Endothelial cell of umbilical vein (primary cell): ENCODE measurements at regions not wholly inside any gene's neighbourhood (a gene's known extent, or its start where the extent isn't known, plus 50 kb on each side); places are given as distances from the start of the nearest gene placed in this dataset.
A peak's percentile ranks its signal among the peaks of the same experiment; 100 is the strongest.

Source experiments
- BruUV-seq: library from RNA; stranded (reverse); fragments of 400-500 nt; replicated peaks from 2 replicates; lab custom pipeline; 2021; lab: Mats Ljungman, UMichigan
- CTCF ChIA-PET: fragments of 300-600, 350-600 bp; sonication (Branson Sonifier 250); formaldehyde crosslinking; loops from one replicate; lab custom pipeline; 2021; ENCODE audit warnings: antibody characterized with exemption, inconsistent platforms; lab: Charles Lee
- POLR2A ChIA-PET: fragments of 300-600, 350-600 bp; sonication (Branson Sonifier 250); formaldehyde crosslinking; loops from one replicate; lab custom pipeline; 2021; ENCODE audit warnings: antibody characterized with exemption, inconsistent platforms; lab: Charles Lee
- DNase-seq: peaks from one replicate; pipeline ENCODE4 v3.0.0-alpha.2; 2011; ENCODE audit warnings: low read depth, low spot score
- FAIRE-seq: peaks from 2 replicates; lab custom pipeline; 2011; peaks lifted over from hg19 to GRCh38; lab: Jason Lieb, UNC
- H2AFZ ChIP-seq: 2 replicates; pipeline ENCODE4 v1.6.0; 2012; ENCODE audit warnings: low read depth, low read length, control low read depth, inconsistent platforms
- H3K27ac ChIP-seq: 2 replicates; pipeline ENCODE4 v1.5.1; 2011; ENCODE audit warnings: low read depth, mild to moderate bottlenecking, control low read depth, low read length, moderate library complexity; ENCODE audit not compliant: insufficient read depth
- H3K27me3 ChIP-seq, 2 experiments: 2 replicates each; pipeline versions ENCODE4 v1.6.0 to v1.6.1; 2011; ENCODE audit warnings: low read length in 2 of 2, mixed read lengths in 1 of 2; ENCODE audit not compliant: control insufficient read depth in 2 of 2, insufficient read depth in 2 of 2
- H3K36me3 ChIP-seq, 2 experiments: 2 replicates in 1 of 2; 3 replicates in 1 of 2; pipeline ENCODE4 v1.5.1; 2011; ENCODE audit warnings: low read length in 2 of 2, mild to moderate bottlenecking in 1 of 2, moderate library complexity in 1 of 2; ENCODE audit not compliant: control insufficient read depth in 2 of 2, insufficient read depth in 2 of 2; ENCODE audit errors: extremely low read depth in 1 of 2
- H3K4me1 ChIP-seq: 3 replicates; pipeline ENCODE4 v1.5.1; 2011; ENCODE audit warnings: mild to moderate bottlenecking, low read length; ENCODE audit not compliant: control insufficient read depth, insufficient read depth; ENCODE audit errors: extremely low read depth
- H3K4me2 ChIP-seq: 2 replicates; pipeline ENCODE4 v1.6.1; 2011; ENCODE audit warnings: low read length, control low read depth, mixed read lengths; ENCODE audit not compliant: insufficient read depth
- H3K4me3 ChIP-seq, 3 experiments: fragments of 200-600 bp in 1 of 3; sonication (generic), shearing (Covaris generic) in 1 of 3; replicated peaks in 1 of 3; 2 replicates each; pipeline ENCODE4 v1.5.1; 2011 to 2016; ENCODE audit warnings: control low read depth in 3 of 3, low read length in 3 of 3, mild to moderate bottlenecking in 2 of 3, inconsistent platforms in 1 of 3, low read depth in 1 of 3, moderate library complexity in 1 of 3; ENCODE audit not compliant: insufficient read depth in 1 of 3
- H3K79me2 ChIP-seq: 2 replicates; pipeline ENCODE4 v1.6.0; 2012; ENCODE audit warnings: low read length, inconsistent platforms; ENCODE audit not compliant: control insufficient read depth, insufficient read depth
- H3K9ac ChIP-seq: replicated peaks from 2 replicates; pipeline ENCODE3; 2011; ENCODE audit warnings: low read length, control low read depth; ENCODE audit not compliant: insufficient read depth; ENCODE audit errors: extremely low read depth
- H3K9me1 ChIP-seq: replicated peaks from 3 replicates; pipeline ENCODE4 v1.6.0; 2011; ENCODE audit warnings: mild to moderate bottlenecking, low read length; ENCODE audit not compliant: control insufficient read depth, insufficient read depth; ENCODE audit errors: extremely low read depth
- H3K9me3 ChIP-seq: replicated peaks from 2 replicates; pipeline ENCODE4 v1.5.1; 2012; ENCODE audit warnings: low read length, inconsistent platforms; ENCODE audit not compliant: control insufficient read depth, insufficient read depth
- H4K20me1 ChIP-seq: replicated peaks from 2 replicates; pipeline ENCODE3; 2011; ENCODE audit warnings: mild to moderate bottlenecking, low read length; ENCODE audit not compliant: control insufficient read depth, insufficient read depth; ENCODE audit errors: extremely low read depth
- EZH2 ChIP-seq: IDR thresholded peaks from 2 replicates; pipeline ENCODE4 v1.6.1; 2012; ENCODE audit warnings: borderline replicate concordance, low read depth, mild to moderate bottlenecking, moderate library complexity, low read length, inconsistent platforms; ENCODE audit not compliant: severe bottlenecking
- FOS ChIP-seq: IDR thresholded peaks from 2 replicates; pipeline ENCODE4 v1.6.1; 2011; ENCODE audit warnings: mild to moderate bottlenecking, low read length, moderate library complexity, borderline replicate concordance; ENCODE audit not compliant: insufficient read depth
- GATA2 ChIP-seq: IDR thresholded peaks from 2 replicates; pipeline ENCODE4 v1.7.0; 2011; ENCODE audit warnings: low read depth, mild to moderate bottlenecking, moderate library complexity, mixed read lengths, low read length; ENCODE audit not compliant: insufficient read length, insufficient read depth
- JUN ChIP-seq: IDR thresholded peaks from 2 replicates; pipeline ENCODE4 v1.6.1; 2011; ENCODE audit warnings: borderline replicate concordance, low read depth; ENCODE audit not compliant: insufficient read length, insufficient read depth
- MAX ChIP-seq: IDR thresholded peaks from 2 replicates; pipeline ENCODE4 v1.6.1; 2011; ENCODE audit not compliant: insufficient read depth, insufficient read length
- MYC ChIP-seq: IDR thresholded peaks from one replicate; pipeline ENCODE4 v1.6.1; 2011; ENCODE audit warnings: mild to moderate bottlenecking, low read depth, low read length
- POLR2A ChIP-seq: IDR thresholded peaks from 2 replicates; pipeline ENCODE4 v1.6.1; 2012; ENCODE audit warnings: low read depth, mild to moderate bottlenecking, control low read depth, low read length
- POLR2AphosphoS5 ChIP-seq: IDR thresholded peaks from 2 replicates; pipeline ENCODE4 v1.6.1; 2012; ENCODE audit warnings: low read depth, mild to moderate bottlenecking, control low read depth, low read length, moderate library complexity; ENCODE audit not compliant: insufficient read depth
- dilution Hi-C: fragments of 300-500 bp; cut with MboI; formaldehyde crosslinking; loops from one replicate; pipeline ENCODE4 v1.15.0; 2019; ENCODE audit warnings: low sequenced_read_pairs; ENCODE audit not compliant: extremely low pct_ligation_motif_present
- intact Hi-C: fragments of 100-400 bp; cut with micrococcal nuclease; formaldehyde crosslinking; loops from one replicate; pipeline ENCODE4 v1.10.0; 2022
- TF ChIP-seq, protein P1 (sequence below), 2 donors: IDR thresholded peaks; 1 replicate in 1 of 2; 2 replicates in 1 of 2; pipeline ENCODE4 v1.5.1; 2011; ENCODE audit warnings: low read length in 2 of 2, mild to moderate bottlenecking in 2 of 2, moderate library complexity in 2 of 2, control low read depth in 1 of 2, inconsistent platforms in 1 of 2, low read depth in 1 of 2; ENCODE audit not compliant: insufficient read depth in 1 of 2; ENCODE audit errors: extremely low read depth in 1 of 2

DNA sequence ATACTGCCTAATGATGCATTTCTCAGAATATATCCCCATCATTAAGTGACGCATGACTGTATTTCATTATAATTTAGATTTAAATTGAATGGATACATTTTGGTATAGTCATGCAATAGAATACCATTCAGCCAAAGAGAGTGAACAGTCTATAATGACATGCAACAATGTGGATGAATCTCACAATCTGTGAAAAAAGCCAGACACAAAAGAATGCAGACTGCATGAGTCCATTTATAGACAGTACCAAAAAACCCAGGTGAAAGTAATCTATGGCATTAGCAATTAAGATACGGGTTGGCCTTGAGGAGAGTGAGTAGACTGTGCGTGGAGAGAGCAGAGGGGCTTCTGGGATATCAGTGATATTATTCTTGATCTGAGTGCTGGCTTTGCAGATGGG is 239.7 kb upstream of the PGRMC2 start:
- dilution Hi-C loops: no loop called here
- DNase-seq (no peak), FAIRE-seq (peak; percentile 4)
- no peaks in the 10 kb centered on the region for H3K79me2 ChIP-seq
- H3K27ac ChIP-seq: no peak overlapping the region
- no peaks in the 10 kb centered on the region for H3K27me3 ChIP-seq
- ChIA-PET POLR2A (no interaction called here), CTCF (interaction anchor here (0.5 to 1.0 kb wide), 2 partner anchors 9 to 286 kb away, joined by 3 read pairs; no protein-coding TSS in a partner anchor)
- no peaks in the 10 kb centered on the region for H3K36me3 ChIP-seq
- no peaks in the 10 kb centered on the region for H3K9me3 ChIP-seq
- no peak overlapping the region for H2AFZ ChIP-seq
- TF ChIP-seq GATA2 (no peak), FOS (no peak)
- intact Hi-C loops: loop anchor here (10.0 kb wide), 1 partner anchor 567 kb away; the partner anchor contains the start of genes C4orf33 and SCLT1
- H3K4me3 ChIP-seq: no peak overlapping the region
- no peaks in the 10 kb centered on the region for H4K20me1 ChIP-seq
- H3K4me2 ChIP-seq: no peak overlapping the region
- no TSS peak for BruUV-seq
- H3K9ac ChIP-seq: no peak overlapping the region
- peaks cover 43% of the 10 kb centered on the region for H3K4me1 ChIP-seq
- no peaks in the 10 kb centered on the region for H3K9me1 ChIP-seq

- Histone ChIP-seq H3K4me1 (peaks cover 54% of the 10 kb centered on the region), H4K20me1 (no peaks in the 10 kb centered on the region), H3K9me3 (no peaks in the 10 kb centered on the region), H3K4me2 (no peak overlapping the region), H3K27ac (no peak overlapping the region), H3K9me1 (no peaks in the 10 kb centered on the region), H3K36me3 (no peaks in the 10 kb centered on the region), H2AFZ (peak overlapping the region; percentile 13), H3K27me3 (no peaks in the 10 kb centered on the region), H3K4me3 (no peak overlapping the region), H3K79me2 (no peaks in the 10 kb centered on the region), H3K9ac (no peak overlapping the region)
- intact Hi-C loops (loop anchor here (10.0 kb wide), 1 partner anchor 569 kb away; the partner anchor contains the start of genes C4orf33 and SCLT1), dilution Hi-C loops (no loop called here)
- FAIRE-seq (no peak), DNase-seq (no peak)
- TF ChIP-seq, protein P1, sequence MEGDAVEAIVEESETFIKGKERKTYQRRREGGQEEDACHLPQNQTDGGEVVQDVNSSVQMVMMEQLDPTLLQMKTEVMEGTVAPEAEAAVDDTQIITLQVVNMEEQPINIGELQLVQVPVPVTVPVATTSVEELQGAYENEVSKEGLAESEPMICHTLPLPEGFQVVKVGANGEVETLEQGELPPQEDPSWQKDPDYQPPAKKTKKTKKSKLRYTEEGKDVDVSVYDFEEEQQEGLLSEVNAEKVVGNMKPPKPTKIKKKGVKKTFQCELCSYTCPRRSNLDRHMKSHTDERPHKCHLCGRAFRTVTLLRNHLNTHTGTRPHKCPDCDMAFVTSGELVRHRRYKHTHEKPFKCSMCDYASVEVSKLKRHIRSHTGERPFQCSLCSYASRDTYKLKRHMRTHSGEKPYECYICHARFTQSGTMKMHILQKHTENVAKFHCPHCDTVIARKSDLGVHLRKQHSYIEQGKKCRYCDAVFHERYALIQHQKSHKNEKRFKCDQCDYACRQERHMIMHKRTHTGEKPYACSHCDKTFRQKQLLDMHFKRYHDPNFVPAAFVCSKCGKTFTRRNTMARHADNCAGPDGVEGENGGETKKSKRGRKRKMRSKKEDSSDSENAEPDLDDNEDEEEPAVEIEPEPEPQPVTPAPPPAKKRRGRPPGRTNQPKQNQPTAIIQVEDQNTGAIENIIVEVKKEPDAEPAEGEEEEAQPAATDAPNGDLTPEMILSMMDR (IDR thresholded peaks at IDR 0.05; ENCODE audit: extremely low read depth in 1 of 2, insufficient read depth in 1 of 2, low read depth in 1 of 2, low read length in 2 of 2): no peak
- TF ChIP-seq EZH2 (no peak), MAX (no peak), FOS (no peak), POLR2A (no peak), POLR2AphosphoS5 (no peak), JUN (no peak), GATA2 (no peak), MYC (no peak)
- BruUV-seq: no TSS peak
- POLR2A ChIA-PET: no interaction called here
- CTCF ChIA-PET: no interaction called here
These were observed 238.5 kb upstream of the PGRMC2 start for GRCh38 chr4:128525992-128526630.
